Mesendoderm (in vitro differentiated cells): ENCODE measurements at regions not wholly inside any gene's neighbourhood (a gene's known extent, or its start where the extent isn't known, plus 50 kb on each side); places are given as distances from the start of the nearest gene placed in this dataset.

Experiments
- DNase-seq: peaks from one replicate; pipeline ENCODE4 v3.0.0; 2013
- H2AK5ac ChIP-seq: 2 replicates; pipeline ENCODE4 v1.6.1; 2013; ENCODE audit warnings: low read length, inconsistent platforms
- H2BK120ac ChIP-seq: 2 replicates; pipeline ENCODE4 v1.6.1; 2013; ENCODE audit warnings: low read depth, mild to moderate bottlenecking, low read length, moderate library complexity, mixed read lengths
- H2BK15ac ChIP-seq: replicated peaks from 2 replicates; pipeline ENCODE4 v1.6.1; 2013; ENCODE audit warnings: low read depth, mild to moderate bottlenecking, moderate library complexity
- H2BK5ac ChIP-seq: 2 replicates; pipeline ENCODE4 v1.6.1; 2013; ENCODE audit warnings: low read length, inconsistent platforms
- H3K18ac ChIP-seq: 2 replicates; pipeline ENCODE4 v1.6.1; 2013; ENCODE audit warnings: mild to moderate bottlenecking, low read length, mixed read lengths
- H3K23ac ChIP-seq: one replicate; pipeline ENCODE4 v1.6.1; 2013; ENCODE audit warnings: low read length
- H3K27ac ChIP-seq: 2 replicates; pipeline ENCODE4 v1.5.1; 2013; ENCODE audit warnings: low read depth, mild to moderate bottlenecking, inconsistent platforms, low read length, moderate library complexity
- H3K27me3 ChIP-seq: 2 replicates; pipeline ENCODE4 v1.6.1; 2013; ENCODE audit warnings: low read length, control low read depth, mild to moderate bottlenecking, inconsistent platforms; ENCODE audit not compliant: insufficient read depth, poor library complexity
- H3K36me3 ChIP-seq: 2 replicates; pipeline ENCODE4 v1.6.1; 2013; ENCODE audit warnings: low read length, inconsistent platforms; ENCODE audit not compliant: control insufficient read depth, insufficient read depth
- H3K4ac ChIP-seq: one replicate; pipeline ENCODE4 v1.6.1; 2013; ENCODE audit warnings: low read depth, mild to moderate bottlenecking, low read length, moderate library complexity
- H3K4me1 ChIP-seq: 2 replicates; pipeline ENCODE4 v1.6.1; 2013; ENCODE audit warnings: low read depth, low read length, inconsistent platforms; ENCODE audit not compliant: control insufficient read depth
- H3K4me2 ChIP-seq: 2 replicates; pipeline ENCODE4 v1.6.1; 2013; ENCODE audit warnings: low read length
- H3K4me3 ChIP-seq: 2 replicates; pipeline ENCODE4 v1.5.1; 2013; ENCODE audit warnings: mild to moderate bottlenecking, low read length
- H3K56ac ChIP-seq: one replicate; pipeline ENCODE4 v1.6.1; 2013; ENCODE audit warnings: low read length
- H3K79me1 ChIP-seq: 2 replicates; pipeline ENCODE4 v1.6.1; 2013; ENCODE audit warnings: low read length, inconsistent platforms
- H3K79me2 ChIP-seq: 2 replicates; pipeline ENCODE4 v1.6.1; 2013; ENCODE audit warnings: mild to moderate bottlenecking, low read length; ENCODE audit not compliant: control insufficient read depth, insufficient read depth
- H3K9ac ChIP-seq: 2 replicates; pipeline ENCODE4 v1.6.1; 2013; ENCODE audit warnings: low read length, inconsistent platforms
- H4K5ac ChIP-seq: one replicate; pipeline ENCODE4 v1.6.1; 2013; ENCODE audit warnings: low read length
- H4K8ac ChIP-seq: one replicate; pipeline ENCODE4 v1.6.1; 2013; ENCODE audit warnings: low read depth, mild to moderate bottlenecking, control low read depth, low read length, moderate library complexity
- WGBS: extraction: QIAGEN DNeasy Blood & Tissue Kit; methylation state at CpG from one replicate; pipeline ENCODE4 v1.1.7; 2013; ENCODE audit warnings: low lambda C conversion rate, missing lambda C conversion rate; ENCODE audit not compliant: insufficient coverage; ENCODE audit errors: extremely low coverage; 5-methylcytosine and 5-hydroxymethylcytosine counted together

DNA sequence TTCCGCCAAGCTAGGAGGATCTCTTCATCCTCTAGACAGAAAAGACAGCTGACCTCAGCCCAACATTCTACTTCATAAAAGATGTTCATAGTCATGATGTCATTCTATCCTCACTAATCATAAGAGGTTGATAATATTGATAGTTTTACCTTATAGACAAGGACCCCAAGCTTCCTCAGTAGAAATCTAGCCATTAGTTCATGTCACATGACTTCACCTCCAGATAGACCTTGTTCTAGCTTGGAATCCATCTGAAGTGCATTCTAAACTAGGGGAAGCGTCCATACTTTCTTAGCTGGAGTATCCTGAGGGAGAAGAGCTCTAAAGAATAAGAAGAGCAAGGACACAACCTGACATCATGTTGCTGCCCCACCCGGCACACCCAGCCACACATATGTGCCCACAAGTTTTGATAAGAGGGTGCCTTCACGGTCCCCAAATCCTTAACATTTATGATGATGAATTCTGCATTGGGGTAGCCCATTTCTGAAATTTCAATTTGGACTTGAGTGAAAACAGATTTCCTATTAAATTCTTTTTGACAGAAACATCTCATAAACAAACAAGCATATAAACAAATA, 292.5 kb upstream of the STXBP5 start:
- no CpG with 5 or more reads among the region's 4 CpGs for WGBS
- Histone ChIP-seq H3K4ac (no peak overlapping the region), H3K23ac (no peak overlapping the region), H2AK5ac (no peak overlapping the region), H3K56ac (no peak overlapping the region), H3K18ac (no peak overlapping the region), H3K27me3 (no peaks in the 10 kb centered on the region), H2BK120ac (no peak overlapping the region), H3K36me3 (no peaks in the 10 kb centered on the region), H4K8ac (no peak overlapping the region), H2BK5ac (no peak overlapping the region), H3K27ac (no peak overlapping the region), H2BK15ac (no peak overlapping the region), H3K4me1 (peaks cover 2% of the 10 kb centered on the region), H3K79me1 (no peaks in the 10 kb centered on the region), H3K4me2 (no peak overlapping the region), H4K5ac (no peak overlapping the region), H3K4me3 (no peak overlapping the region), H3K79me2 (no peaks in the 10 kb centered on the region), H3K9ac (no peak overlapping the region)
- DNase-seq: no peak

- Histone ChIP-seq H3K27ac (no peak overlapping the region), H4K8ac (no peak overlapping the region), H3K4ac (no peak overlapping the region), H2BK15ac (no peak overlapping the region), H3K27me3 (no peaks in the 10 kb centered on the region), H3K56ac (no peak overlapping the region), H3K79me2 (no peaks in the 10 kb centered on the region), H3K23ac (no peak overlapping the region), H3K18ac (peak overlapping the region; percentile 2), H3K4me1 (peaks cover 2% of the 10 kb centered on the region), H4K5ac (no peak overlapping the region), H3K36me3 (no peaks in the 10 kb centered on the region), H3K9ac (no peak overlapping the region), H2BK5ac (no peak overlapping the region), H3K79me1 (no peaks in the 10 kb centered on the region), H3K4me3 (no peak overlapping the region), H3K4me2 (no peak overlapping the region), H2BK120ac (no peak overlapping the region), H2AK5ac (no peak overlapping the region)
- DNase-seq: no peak
- WGBS: no CpG with 5 or more reads among the region's 7 CpGs
Observed at GRCh38 chr6:146912730-146913685, 291.2 kb upstream of the STXBP5 start.

DNA sequence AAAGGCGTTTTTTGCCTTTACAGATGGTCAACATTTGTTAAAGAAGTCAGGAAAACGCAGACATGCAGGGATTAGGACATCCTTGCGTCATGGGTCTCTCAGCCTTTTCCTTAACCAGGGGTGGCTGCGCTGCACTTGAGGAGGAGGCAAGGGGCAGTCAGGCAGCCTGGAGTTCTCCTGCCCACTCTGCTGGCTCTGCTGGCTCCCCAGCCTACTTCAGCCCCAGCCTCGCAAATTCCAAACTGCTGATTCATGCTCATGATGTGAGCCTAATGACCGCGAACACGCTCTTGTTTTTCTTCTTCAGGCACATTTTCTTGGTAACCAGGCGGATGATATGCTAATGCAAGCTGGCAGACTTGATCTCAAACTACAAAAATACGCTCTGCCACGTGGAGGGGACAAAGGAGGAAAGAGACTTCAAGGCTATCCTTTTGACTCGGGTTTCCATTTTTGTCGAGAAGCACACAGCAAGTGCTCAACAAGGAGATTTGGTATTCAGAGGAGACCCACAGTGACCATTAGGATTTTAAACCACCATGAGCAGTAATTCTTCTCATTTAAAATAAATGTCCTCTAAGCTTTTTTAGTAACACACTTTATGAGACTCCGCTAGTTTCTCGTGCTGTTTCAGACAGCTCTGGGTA, 290.3 kb upstream of the STXBP5 start:
- Histone ChIP-seq H2BK15ac (no peak overlapping the region), H3K9ac (no peak overlapping the region), H4K8ac (no peak overlapping the region), H2BK5ac (no peak overlapping the region), H4K5ac (no peak overlapping the region), H3K56ac (peak overlapping the region; percentile 42), H3K27me3 (no peaks in the 10 kb centered on the region), H3K79me2 (no peaks in the 10 kb centered on the region), H3K23ac (no peak overlapping the region), H3K27ac (no peak overlapping the region), H3K4me1 (peaks cover 2% of the 10 kb centered on the region), H2BK120ac (no peak overlapping the region), H3K4me2 (no peak overlapping the region), H3K4me3 (no peak overlapping the region), H2AK5ac (no peak overlapping the region), H3K18ac (no peak overlapping the region), H3K36me3 (no peaks in the 10 kb centered on the region), H3K4ac (no peak overlapping the region), H3K79me1 (no peaks in the 10 kb centered on the region)
- peak; percentile 98 for DNase-seq
- WGBS: no CpG with 5 or more reads among the region's 15 CpGs

DNA sequence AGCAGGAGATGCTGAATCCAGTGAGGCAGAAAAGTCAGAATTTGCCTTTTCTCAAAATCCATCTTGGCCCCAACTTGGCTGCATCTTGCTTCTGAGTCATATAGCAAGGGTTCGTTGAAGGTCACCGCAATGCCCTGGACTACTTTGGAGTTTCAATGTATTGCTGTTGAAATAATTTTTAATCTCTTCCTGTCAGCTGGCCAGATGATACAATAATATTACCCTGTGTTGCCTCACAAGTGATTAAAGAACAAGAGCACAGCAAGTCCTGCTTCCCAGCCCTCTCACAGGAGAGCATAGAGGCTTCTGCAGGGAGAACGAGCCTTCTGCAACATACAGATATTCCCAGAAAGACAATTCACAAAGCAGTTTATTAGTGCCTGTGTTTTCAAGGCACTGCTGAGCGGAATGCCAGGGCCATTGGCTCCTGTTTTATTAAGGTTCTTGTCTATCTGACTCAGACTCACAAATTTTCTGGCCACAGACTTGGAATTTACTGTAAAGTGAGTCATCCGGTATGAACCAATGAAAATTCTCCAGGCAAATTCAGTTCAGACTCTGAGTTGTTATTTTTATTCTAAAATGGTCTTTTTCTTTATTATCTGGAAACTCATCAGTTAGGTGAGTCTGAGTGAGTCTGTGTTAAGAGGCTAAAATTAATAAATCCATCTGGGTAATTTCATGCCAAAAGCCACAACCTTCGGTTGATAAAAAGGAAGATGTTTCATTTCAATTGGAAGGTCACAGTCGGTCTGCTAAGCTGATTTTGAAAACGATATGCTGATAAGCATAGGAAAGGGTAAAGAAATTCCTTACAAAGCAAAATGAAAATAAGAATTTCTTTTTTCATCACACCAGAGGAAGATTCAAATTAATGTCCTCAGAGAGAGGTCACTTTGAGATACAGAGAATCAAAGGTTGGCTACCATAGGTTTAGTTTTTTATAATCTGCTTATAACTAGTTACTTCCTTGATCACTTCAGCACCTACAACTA, 289.4 kb upstream of the STXBP5 start:
- no CpG with 5 or more reads among the region's 8 CpGs for WGBS
- Histone ChIP-seq H3K27ac (no peak overlapping the region), H2BK120ac (no peak overlapping the region), H3K18ac (peak overlapping the region; percentile 45), H4K5ac (no peak overlapping the region), H3K27me3 (no peaks in the 10 kb centered on the region), H2BK5ac (no peak overlapping the region), H3K56ac (no peak overlapping the region), H4K8ac (no peak overlapping the region), H3K23ac (no peak overlapping the region), H2BK15ac (peak overlapping the region; percentile 85), H3K36me3 (no peaks in the 10 kb centered on the region), H3K4me2 (no peak overlapping the region), H3K79me1 (no peaks in the 10 kb centered on the region), H3K4ac (no peak overlapping the region), H3K79me2 (no peaks in the 10 kb centered on the region), H3K4me3 (no peak overlapping the region), H2AK5ac (no peak overlapping the region), H3K9ac (no peak overlapping the region), H3K4me1 (peaks cover 2% of the 10 kb centered on the region)
- peak; percentile 67 for DNase-seq

GRCh38 chr6:146915671-146916127, 288.5 kb upstream of the STXBP5 start:
- no peak overlapping the region for H3K4me2 ChIP-seq
- no peak overlapping the region for H3K4ac ChIP-seq
- H3K4me3 ChIP-seq: no peak overlapping the region
- H3K56ac ChIP-seq: no peak overlapping the region
- peak overlapping the region; percentile 1 for H2BK120ac ChIP-seq
- no peak overlapping the region for H2BK5ac ChIP-seq
- H3K27ac ChIP-seq: no peak overlapping the region
- H3K18ac ChIP-seq: no peak overlapping the region
- no peaks in the 10 kb centered on the region for H3K79me1 ChIP-seq
- no peaks in the 10 kb centered on the region for H3K79me2 ChIP-seq
- no peak overlapping the region for H3K9ac ChIP-seq
- H3K27me3 ChIP-seq: no peaks in the 10 kb centered on the region
- no peak overlapping the region for H3K23ac ChIP-seq
- no peak overlapping the region for H4K8ac ChIP-seq
- no peak for DNase-seq
- H2BK15ac ChIP-seq: no peak overlapping the region
- H3K4me1 ChIP-seq: peaks cover 2% of the 10 kb centered on the region
- no peak overlapping the region for H4K5ac ChIP-seq
- H3K36me3 ChIP-seq: no peaks in the 10 kb centered on the region
- H2AK5ac ChIP-seq: no peak overlapping the region
